Stimulated activated naive CD8-positive, alpha-beta T cell treated with anti-CD3 and anti-CD28 coated beads, Interleukin-15, Interleukin-2, amounts not matched to agents 100 ng/mL and 50 ng/mL, for 24 hours (primary cell): ENCODE measurements at regions not wholly inside any gene's neighbourhood (a gene's known extent, or its start where the extent isn't known, plus 50 kb on each side); places are given as distances from the start of the nearest gene placed in this dataset.
"Not testable (repeated sequence)": the region's sequence is repeated elsewhere in the genome, so short reads cannot be mapped to it uniquely, and the experiment has no call there.

Experiments used
- H3K27ac Mint-ChIP-seq: one replicate; pipeline ENCODE4 v1.8.0; 2021; ENCODE audit warnings: mild to moderate bottlenecking, mixed read lengths
- H3K27me3 Mint-ChIP-seq: one replicate; pipeline ENCODE4 v1.8.0; 2021; ENCODE audit warnings: mixed read lengths
- H3K36me3 Mint-ChIP-seq: one replicate; pipeline ENCODE4 v1.8.0; 2021; ENCODE audit warnings: low read depth, mixed read lengths
- H3K4me1 Mint-ChIP-seq: one replicate; pipeline ENCODE4 v1.8.0; 2021; ENCODE audit warnings: low read depth, mixed read lengths
- H3K4me3 Mint-ChIP-seq: one replicate; pipeline ENCODE4 v1.8.0; 2021; ENCODE audit warnings: mild to moderate bottlenecking, mixed read lengths
- H3K9me3 Mint-ChIP-seq: one replicate; pipeline ENCODE4 v1.8.0; 2021; ENCODE audit warnings: mixed read lengths

GRCh38 chr19:28578208-28578607, 634.7 kb downstream of the UQCRFS1 start:
- Mint-ChIP-seq H3K9me3 (peaks cover 4% of the 10 kb centered on the region), H3K27ac (no peak overlapping the region), H3K4me1 (no peaks in the 10 kb centered on the region), H3K27me3 (no peaks in the 10 kb centered on the region), H3K4me3 (no peak overlapping the region), H3K36me3 (no peaks in the 10 kb centered on the region)

GRCh38 chr19:28577666-28578065, 635.3 kb downstream of the UQCRFS1 start:
- Mint-ChIP-seq H3K27me3 (no peaks in the 10 kb centered on the region), H3K9me3 (peaks cover 4% of the 10 kb centered on the region), H3K4me1 (no peaks in the 10 kb centered on the region), H3K4me3 (no peak overlapping the region), H3K27ac (no peak overlapping the region), H3K36me3 (no peaks in the 10 kb centered on the region)

GRCh38 chr19:28577233-28577632, 635.7 kb downstream of the UQCRFS1 start:
- Mint-ChIP-seq H3K4me3 (no peak overlapping the region), H3K4me1 (no peaks in the 10 kb centered on the region), H3K27me3 (peaks cover 4% of the 10 kb centered on the region), H3K9me3 (peaks cover 4% of the 10 kb centered on the region), H3K36me3 (no peaks in the 10 kb centered on the region), H3K27ac (no peak overlapping the region)

- Mint-ChIP-seq H3K9me3 (peaks cover 4% of the 10 kb centered on the region), H3K27ac (no peak overlapping the region), H3K36me3 (no peaks in the 10 kb centered on the region), H3K4me3 (no peak overlapping the region), H3K4me1 (no peaks in the 10 kb centered on the region), H3K27me3 (peaks cover 4% of the 10 kb centered on the region)
These were observed 637.1 kb downstream of the UQCRFS1 start for GRCh38 chr19:28575816-28576215.

GRCh38 chr19:28575312-28575711, 637.6 kb downstream of the UQCRFS1 start:
- H3K4me1 Mint-ChIP-seq, H3K27ac Mint-ChIP-seq, H3K36me3 Mint-ChIP-seq, H3K27me3 Mint-ChIP-seq, H3K4me3 Mint-ChIP-seq, H3K9me3 Mint-ChIP-seq: not testable (repeated sequence)

GRCh38 chr19:28574212-28574611, 638.7 kb downstream of the UQCRFS1 start:
- no peak overlapping the region for H3K27ac Mint-ChIP-seq
- H3K4me1 Mint-ChIP-seq: no peaks in the 10 kb centered on the region

GRCh38 chr19:28569132-28570131, 643.5 kb downstream of the UQCRFS1 start:
- Mint-ChIP-seq H3K27ac (no peak overlapping the region), H3K4me1 (no peaks in the 10 kb centered on the region), H3K9me3 (no peaks in the 10 kb centered on the region), H3K4me3 (no peak overlapping the region), H3K36me3 (no peaks in the 10 kb centered on the region), H3K27me3 (peaks cover 4% of the 10 kb centered on the region)

More at GRCh38 chr19:28574212-28574611, 638.7 kb downstream of the UQCRFS1 start:
- Mint-ChIP-seq H3K36me3 (no peaks in the 10 kb centered on the region), H3K4me3 (no peak overlapping the region), H3K9me3 (peaks cover 4% of the 10 kb centered on the region), H3K27me3 (peaks cover 4% of the 10 kb centered on the region)

- Mint-ChIP-seq H3K4me3 (no peak overlapping the region), H3K27me3 (peaks cover 4% of the 10 kb centered on the region), H3K9me3 (no peaks in the 10 kb centered on the region), H3K4me1 (no peaks in the 10 kb centered on the region), H3K36me3 (no peaks in the 10 kb centered on the region), H3K27ac (no peak overlapping the region)
These were observed 645.1 kb downstream of the UQCRFS1 start for GRCh38 chr19:28567834-28568233.

- H3K4me3 Mint-ChIP-seq: no peak overlapping the region
- no peak overlapping the region for H3K27ac Mint-ChIP-seq
- H3K4me1 Mint-ChIP-seq: no peaks in the 10 kb centered on the region
- H3K36me3 Mint-ChIP-seq: no peaks in the 10 kb centered on the region
- no peaks in the 10 kb centered on the region for H3K27me3 Mint-ChIP-seq
- H3K9me3 Mint-ChIP-seq: no peaks in the 10 kb centered on the region
These were observed 648.7 kb downstream of the UQCRFS1 start for GRCh38 chr19:28563964-28564921.

GRCh38 chr19:28560786-28561185, 652.2 kb downstream of the UQCRFS1 start:
- Mint-ChIP-seq H3K9me3 (no peaks in the 10 kb centered on the region), H3K4me1 (no peaks in the 10 kb centered on the region)

GRCh38 chr19:28558783-28559182, 654.2 kb downstream of the UQCRFS1 start:
- Mint-ChIP-seq H3K4me3 (no peak overlapping the region), H3K36me3 (no peaks in the 10 kb centered on the region), H3K27ac (no peak overlapping the region), H3K27me3 (no peaks in the 10 kb centered on the region), H3K9me3 (no peaks in the 10 kb centered on the region), H3K4me1 (no peaks in the 10 kb centered on the region)

More at GRCh38 chr19:28560786-28561185, 652.2 kb downstream of the UQCRFS1 start:
- Mint-ChIP-seq H3K36me3 (no peaks in the 10 kb centered on the region), H3K27me3 (no peaks in the 10 kb centered on the region), H3K4me3 (no peak overlapping the region), H3K27ac (no peak overlapping the region)

- Mint-ChIP-seq H3K4me3 (no peak overlapping the region), H3K9me3 (peaks cover 4% of the 10 kb centered on the region), H3K27ac (no peak overlapping the region), H3K4me1 (peaks cover 7% of the 10 kb centered on the region), H3K27me3 (no peaks in the 10 kb centered on the region), H3K36me3 (no peaks in the 10 kb centered on the region)
These were observed 656.6 kb downstream of the UQCRFS1 start for GRCh38 chr19:28556371-28556770.

GRCh38 chr19:28555317-28555716, 657.6 kb downstream of the UQCRFS1 start:
- H3K9me3 Mint-ChIP-seq: peaks cover 4% of the 10 kb centered on the region
- H3K27me3 Mint-ChIP-seq: no peaks in the 10 kb centered on the region
- H3K36me3 Mint-ChIP-seq: no peaks in the 10 kb centered on the region
- H3K4me3 Mint-ChIP-seq: no peak overlapping the region
- H3K4me1 Mint-ChIP-seq: peaks cover 7% of the 10 kb centered on the region
- no peak overlapping the region for H3K27ac Mint-ChIP-seq

- no peaks in the 10 kb centered on the region for H3K27me3 Mint-ChIP-seq
- H3K4me3 Mint-ChIP-seq: no peak overlapping the region
- peaks cover 4% of the 10 kb centered on the region for H3K9me3 Mint-ChIP-seq
- no peaks in the 10 kb centered on the region for H3K36me3 Mint-ChIP-seq
- no peak overlapping the region for H3K27ac Mint-ChIP-seq
- peaks cover 7% of the 10 kb centered on the region for H3K4me1 Mint-ChIP-seq
These were observed 658.4 kb downstream of the UQCRFS1 start for GRCh38 chr19:28554321-28555091.
